ENCODE measurements at regions not wholly inside any gene's neighbourhood (a gene's known extent, or its start where the extent isn't known, plus 50 kb on each side); places are given as distances from the start of the nearest gene placed in this dataset.

- TF ChIP-seq POLR2A (IDR thresholded peaks at IDR 0.05; ENCODE audit: low read length) (no peak), GATA1 (IDR thresholded peaks at IDR 0.05; ENCODE audit: low read depth, low read length) (no peak)
Observed at GRCh38 chr10:44143556-44143955, 241.3 kb downstream of the CXCL12 start.
